ENCODE measurements at regions not wholly inside any gene's neighbourhood (a gene's known extent, or its start where the extent isn't known, plus 50 kb on each side); places are given as distances from the start of the nearest gene placed in this dataset.

- no peak for DNase-seq
These were observed 65.7 kb downstream of the TMEM18 start for GRCh38 chr2:611519-611918.

GRCh38 chr2:610491-610890 is 66.7 kb downstream of the TMEM18 start:
- DNase-seq, result no peak

- DNase-seq, result no peak
These were observed 67.3 kb downstream of the TMEM18 start for GRCh38 chr2:609881-610280.

- DNase-seq, result no peak
These were observed 67.8 kb downstream of the TMEM18 start for GRCh38 chr2:609449-609848.

GRCh38 chr2:608711-609110 is 68.5 kb downstream of the TMEM18 start:
- DNase-seq, result no peak

- no peak for DNase-seq
These were observed 68.9 kb downstream of the TMEM18 start for GRCh38 chr2:608297-608696.

GRCh38 chr2:607709-608108 is 69.5 kb downstream of the TMEM18 start:
- no peak for DNase-seq

GRCh38 chr2:607172-607571 is 70.0 kb downstream of the TMEM18 start:
- DNase-seq, result no peak

GRCh38 chr2:605674-606608 is 71.3 kb downstream of the TMEM18 start:
- DNase-seq, result no peak

- no peak for DNase-seq
These were observed 72.2 kb downstream of the TMEM18 start for GRCh38 chr2:604854-605524.

- DNase-seq, result no peak
These were observed 72.8 kb downstream of the TMEM18 start for GRCh38 chr2:604385-604784.

GRCh38 chr2:603869-604268 is 73.3 kb downstream of the TMEM18 start:
- no peak for DNase-seq

- DNase-seq, result no peak
These were observed 73.8 kb downstream of the TMEM18 start for GRCh38 chr2:603427-603826.

- no peak for DNase-seq
These were observed 74.4 kb downstream of the TMEM18 start for GRCh38 chr2:602571-603359.

GRCh38 chr2:601806-602455 is 75.3 kb downstream of the TMEM18 start:
- DNase-seq, result no peak

- no peak for DNase-seq
These were observed 75.9 kb downstream of the TMEM18 start for GRCh38 chr2:601387-601698.

- DNase-seq, result no peak
These were observed 76.4 kb downstream of the TMEM18 start for GRCh38 chr2:600542-601386.

- DNase-seq, result no peak
These were observed 77.6 kb downstream of the TMEM18 start for GRCh38 chr2:599601-600000.

GRCh38 chr2:598058-598802 is 79.0 kb downstream of the TMEM18 start:
- DNase-seq, result no peak

GRCh38 chr2:595831-596592 is 81.2 kb downstream of the TMEM18 start:
- no peak for DNase-seq

All from OCI-M1 (cell line).